BJ (cell line): ENCODE measurements at regions not wholly inside any gene's neighbourhood (a gene's known extent, or its start where the extent isn't known, plus 50 kb on each side); places are given as distances from the start of the nearest gene placed in this dataset.

ENCODE experiments used
- CTCF ChIA-PET: fragments of 350-600 bp; formaldehyde crosslinking; extraction: SDS; loops from one replicate; lab custom pipeline; 2021; ENCODE audit warnings: antibody characterized with exemption, inconsistent platforms; lab: Yijun Ruan, JAX
- POLR2A ChIA-PET: fragments of 300-600 bp; sonication (Branson Sonifier 250); formaldehyde crosslinking; extraction: SDS; loops from one replicate; lab custom pipeline; 2021; ENCODE audit warnings: antibody characterized with exemption; lab: Charles Lee
- DNase-seq: peaks from one replicate; pipeline ENCODE4 v3.0.0-alpha.2; 2011; ENCODE audit warnings: low read depth
- H3K27me3 ChIP-seq: 2 replicates; pipeline ENCODE4 v1.6.0; 2011; ENCODE audit warnings: low read length; ENCODE audit not compliant: control insufficient read depth, insufficient read depth
- H3K36me3 ChIP-seq: 2 replicates; pipeline ENCODE4 v1.5.1; 2011; ENCODE audit warnings: low read length; ENCODE audit not compliant: control insufficient read depth, insufficient read depth
- H3K4me3 ChIP-seq: 2 replicates; pipeline ENCODE4 v1.5.1; 2011; ENCODE audit warnings: low read depth, mild to moderate bottlenecking, control low read depth, low read length
- TF ChIP-seq, protein P1 (sequence below): IDR thresholded peaks from 2 replicates; pipeline ENCODE4 v1.5.1; 2011; ENCODE audit warnings: low read depth, mild to moderate bottlenecking, control low read depth, inconsistent platforms, low read length, moderate library complexity; ENCODE audit not compliant: insufficient read depth

DNA sequence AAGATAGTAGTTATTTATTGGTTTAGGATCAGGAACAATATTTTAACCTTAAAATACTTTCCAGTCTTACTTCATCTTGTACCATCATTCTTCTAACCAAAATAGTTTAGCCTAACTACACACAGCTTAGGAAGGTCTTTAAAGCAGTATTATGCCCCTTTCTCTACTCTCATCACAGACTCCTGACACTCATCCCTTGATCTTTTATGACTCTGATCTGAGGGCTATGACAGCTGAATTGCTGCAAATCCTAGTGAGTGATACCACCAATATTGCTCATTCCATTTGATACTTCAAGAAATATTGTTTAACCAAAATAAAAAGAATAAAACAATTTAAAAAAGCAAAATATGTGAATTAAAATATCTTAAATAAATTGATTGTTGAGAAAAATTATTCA lies 746.6 kb upstream of the ACO1 start:
- Histone ChIP-seq H3K4me3 (no peak overlapping the region), H3K36me3 (no peaks in the 10 kb centered on the region), H3K27me3 (no peaks in the 10 kb centered on the region)
- DNase-seq: no peak
- ChIA-PET POLR2A (no interaction called here), CTCF (no interaction called here)
- TF ChIP-seq, protein P1, sequence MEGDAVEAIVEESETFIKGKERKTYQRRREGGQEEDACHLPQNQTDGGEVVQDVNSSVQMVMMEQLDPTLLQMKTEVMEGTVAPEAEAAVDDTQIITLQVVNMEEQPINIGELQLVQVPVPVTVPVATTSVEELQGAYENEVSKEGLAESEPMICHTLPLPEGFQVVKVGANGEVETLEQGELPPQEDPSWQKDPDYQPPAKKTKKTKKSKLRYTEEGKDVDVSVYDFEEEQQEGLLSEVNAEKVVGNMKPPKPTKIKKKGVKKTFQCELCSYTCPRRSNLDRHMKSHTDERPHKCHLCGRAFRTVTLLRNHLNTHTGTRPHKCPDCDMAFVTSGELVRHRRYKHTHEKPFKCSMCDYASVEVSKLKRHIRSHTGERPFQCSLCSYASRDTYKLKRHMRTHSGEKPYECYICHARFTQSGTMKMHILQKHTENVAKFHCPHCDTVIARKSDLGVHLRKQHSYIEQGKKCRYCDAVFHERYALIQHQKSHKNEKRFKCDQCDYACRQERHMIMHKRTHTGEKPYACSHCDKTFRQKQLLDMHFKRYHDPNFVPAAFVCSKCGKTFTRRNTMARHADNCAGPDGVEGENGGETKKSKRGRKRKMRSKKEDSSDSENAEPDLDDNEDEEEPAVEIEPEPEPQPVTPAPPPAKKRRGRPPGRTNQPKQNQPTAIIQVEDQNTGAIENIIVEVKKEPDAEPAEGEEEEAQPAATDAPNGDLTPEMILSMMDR: no peak

DNA sequence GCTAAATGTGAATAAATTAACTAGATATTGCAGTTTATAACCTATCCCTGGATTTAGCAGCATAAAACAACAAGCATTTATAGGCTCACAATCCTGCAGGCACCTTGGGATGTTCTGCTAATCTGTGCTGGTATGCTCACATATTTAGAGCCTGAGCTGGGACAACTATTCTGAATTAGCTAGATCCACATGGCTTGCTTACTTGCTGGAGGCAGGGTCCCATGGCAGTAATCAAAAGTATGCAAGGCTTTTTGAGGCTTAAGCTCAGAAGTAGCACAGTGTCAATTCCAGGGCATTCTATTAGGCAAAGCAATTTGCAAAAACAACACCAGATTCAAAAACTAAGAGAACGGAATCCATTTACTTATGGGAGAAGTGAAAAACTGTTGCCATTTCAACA lies 745.0 kb upstream of the ACO1 start:
- DNase-seq: no peak
- ChIA-PET CTCF (no interaction called here), POLR2A (no interaction called here)
- no peaks in the 10 kb centered on the region for H3K27me3 ChIP-seq
- no peak overlapping the region for H3K4me3 ChIP-seq
- TF ChIP-seq, protein P1: no peak
- no peaks in the 10 kb centered on the region for H3K36me3 ChIP-seq

DNA sequence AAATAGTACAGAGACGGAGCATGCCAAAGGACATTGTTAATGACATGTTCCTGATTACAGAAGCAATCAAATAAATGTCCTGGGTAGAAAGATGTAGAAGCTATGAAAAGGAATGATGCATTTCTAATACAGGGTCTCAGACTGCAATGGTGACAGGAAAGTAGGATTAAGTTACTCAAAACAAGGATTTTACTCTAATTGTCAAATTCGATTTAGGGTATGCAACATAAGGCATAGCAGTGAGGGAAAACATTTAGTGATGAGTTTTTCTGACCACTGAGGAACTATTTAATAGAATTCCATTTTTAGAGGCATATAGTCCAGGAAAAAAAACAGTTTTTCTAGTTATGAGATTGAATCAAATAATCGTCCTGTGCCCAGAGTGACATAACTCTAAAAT lies 715.1 kb upstream of the ACO1 start:
- CTCF ChIA-PET: no interaction called here
- POLR2A ChIA-PET: no interaction called here
- no peaks in the 10 kb centered on the region for H3K36me3 ChIP-seq
- TF ChIP-seq, protein P1: no peak
- H3K27me3 ChIP-seq: no peaks in the 10 kb centered on the region
- no peak overlapping the region for H3K4me3 ChIP-seq
- DNase-seq: no peak

DNA sequence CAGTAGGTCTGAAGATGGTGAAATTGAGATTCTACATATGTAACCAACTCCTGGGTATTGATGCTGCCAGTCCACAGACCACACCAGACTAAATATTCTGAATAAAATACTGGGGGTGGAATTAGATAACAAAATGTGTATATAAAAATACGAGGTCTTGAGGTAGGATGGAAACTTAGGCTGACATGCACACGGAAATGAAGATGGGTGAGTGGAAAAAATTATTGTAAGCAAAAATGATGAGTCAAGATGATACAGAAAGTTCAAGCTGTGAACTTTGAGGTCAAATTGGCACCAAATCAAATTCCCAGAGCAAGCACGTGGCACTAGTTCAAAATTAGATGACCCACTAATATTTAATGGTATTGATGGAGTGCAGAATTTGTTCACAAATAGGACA lies 713.4 kb upstream of the ACO1 start:
- Histone ChIP-seq H3K4me3 (no peak overlapping the region), H3K36me3 (no peaks in the 10 kb centered on the region), H3K27me3 (no peaks in the 10 kb centered on the region)
- POLR2A ChIA-PET: no interaction called here
- no peak for DNase-seq
- CTCF ChIA-PET: no interaction called here
- TF ChIP-seq, protein P1: no peak

DNA sequence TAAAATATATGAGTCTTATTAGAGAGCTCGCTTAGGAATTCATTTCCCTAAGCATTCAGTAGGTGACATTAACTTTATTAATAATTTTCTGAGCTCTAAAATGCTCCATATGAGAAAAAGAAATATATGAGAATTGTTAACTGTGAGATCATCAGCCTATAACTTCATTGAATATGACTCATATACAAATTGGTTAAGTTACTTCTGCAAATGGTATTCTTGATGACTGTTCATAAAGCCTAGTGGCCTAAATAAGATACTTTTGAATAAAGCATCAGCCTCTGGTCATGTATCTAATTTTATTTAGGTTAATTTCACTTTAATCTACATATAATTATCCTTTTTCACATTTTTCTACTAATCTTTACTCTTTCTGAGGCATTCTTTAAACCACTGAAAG lies 710.2 kb upstream of the ACO1 start:
- POLR2A ChIA-PET: no interaction called here
- DNase-seq: no peak
- H3K27me3 ChIP-seq: no peaks in the 10 kb centered on the region
- TF ChIP-seq, protein P1: no peak
- H3K36me3 ChIP-seq: no peaks in the 10 kb centered on the region
- CTCF ChIA-PET: no interaction called here
- no peak overlapping the region for H3K4me3 ChIP-seq
